ENCODE measurements at regions not wholly inside any gene's neighbourhood (a gene's known extent, or its start where the extent isn't known, plus 50 kb on each side); places are given as distances from the start of the nearest gene placed in this dataset.

DNA sequence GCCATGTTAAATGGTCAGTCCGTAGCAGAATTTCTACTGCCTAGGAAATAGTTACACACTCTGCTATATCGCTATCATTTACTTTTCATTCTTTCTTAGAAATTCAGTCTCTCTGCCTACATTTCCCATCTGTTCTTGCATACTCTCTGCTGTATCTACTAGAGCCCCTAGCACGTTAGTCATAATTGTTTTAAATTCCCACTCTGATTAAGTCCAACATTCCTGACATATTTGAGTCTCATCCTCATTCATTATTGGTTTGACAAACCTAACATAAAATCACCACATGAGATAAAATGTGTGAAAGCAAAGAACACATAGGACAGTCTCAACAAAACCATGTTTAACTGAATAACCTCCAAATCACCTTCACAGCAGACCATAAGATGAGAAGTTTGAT, 513.6 kb downstream of the PLPP3 start:
- FAIRE-seq (no peak), DNase-seq (ENCODE audit: low spot score) (no peak), ATAC-seq (no peak)
- in situ Hi-C loops (cut with HindIII; ENCODE audit: extremely low pct_ligation_motif_present, low pct_unique_long_range_greater_than_20kb) = no loop called here
- Histone ChIP-seq H3K36me3 (replicated peaks in 1 of 2; ENCODE audit: control insufficient read depth in 1 of 2, insufficient read depth in 2 of 2, low read length in 2 of 2) (no peaks in the 10 kb centered on the region), H4K20me1 (ENCODE audit: insufficient read depth, low read length) (no peaks in the 10 kb centered on the region), H3K79me2 (ENCODE audit: insufficient read depth, low read length) (no peaks in the 10 kb centered on the region), H3K4me1 (ENCODE audit: insufficient read depth, low read length) (no peaks in the 10 kb centered on the region), H3K9ac (ENCODE audit: insufficient read depth, low read depth, low read length) (no peak overlapping the region), H3K27ac (ENCODE audit: extremely low read length, insufficient read depth, low read length) (no peak overlapping the region), H3K4me2 (ENCODE audit: low read depth, low read length) (no peak overlapping the region), H3K27me3 (ENCODE audit: control insufficient read depth in 1 of 2, insufficient read depth in 2 of 2, low read length in 2 of 2) (no peaks in the 10 kb centered on the region), H3K9me3 (ENCODE audit: low read length) (no peaks in the 10 kb centered on the region), H2AFZ (ENCODE audit: low read length) (no peak overlapping the region), H3K4me3 (replicated peaks in 1 of 3; ENCODE audit: insufficient read depth in 1 of 3, low read depth in 2 of 3, low read length in 3 of 3) (no peak overlapping the region)
- intact Hi-C loops (cut with micrococcal nuclease; ENCODE audit: unreplicated experiment) = no loop called here
- POLR2A ChIA-PET = no interaction called here
- 44% methylated on average over 3 of the region's 3 CpGs for WGBS (ENCODE audit: low lambda C conversion rate)
- CTCF ChIA-PET (ENCODE audit: low intra/inter-chr PET ratio, low total read pairs) = no interaction called here
- no TSS peak for BruUV-seq (replicated peaks)
- TF ChIP-seq ZBTB43 (CRISPR knock-in tag; conservative IDR thresholded peaks at IDR 0.05) = no peak
- TF ChIP-seq, protein P1, sequence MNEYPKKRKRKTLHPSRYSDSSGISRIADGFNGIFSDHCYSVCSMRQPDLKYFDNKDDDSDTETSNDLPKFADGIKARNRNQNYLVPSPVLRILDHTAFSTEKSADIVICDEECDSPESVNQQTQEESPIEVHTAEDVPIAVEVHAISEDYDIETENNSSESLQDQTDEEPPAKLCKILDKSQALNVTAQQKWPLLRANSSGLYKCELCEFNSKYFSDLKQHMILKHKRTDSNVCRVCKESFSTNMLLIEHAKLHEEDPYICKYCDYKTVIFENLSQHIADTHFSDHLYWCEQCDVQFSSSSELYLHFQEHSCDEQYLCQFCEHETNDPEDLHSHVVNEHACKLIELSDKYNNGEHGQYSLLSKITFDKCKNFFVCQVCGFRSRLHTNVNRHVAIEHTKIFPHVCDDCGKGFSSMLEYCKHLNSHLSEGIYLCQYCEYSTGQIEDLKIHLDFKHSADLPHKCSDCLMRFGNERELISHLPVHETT (CRISPR knock-in tag; conservative IDR thresholded peaks at IDR 0.05) = no peak
- no peak for TF ChIP-seq SYNCRIP (IDR thresholded peaks at IDR 0.05; ENCODE audit: insufficient read depth, low read depth, low read length)
- TF ChIP-seq GABPB1 (CRISPR knock-in tag; IDR thresholded peaks at IDR 0.05) = no peak
- TF ChIP-seq HMG20B (CRISPR knock-in tag; conservative IDR thresholded peaks at IDR 0.05) = no peak
- no peak for TF ChIP-seq KLF16 (CRISPR knock-in tag; IDR thresholded peaks at IDR 0.05)
- no peak for TF ChIP-seq ZNF841 (CRISPR knock-in tag; IDR thresholded peaks at IDR 0.05; ENCODE audit: borderline replicate concordance)
- TF ChIP-seq, protein P2, sequence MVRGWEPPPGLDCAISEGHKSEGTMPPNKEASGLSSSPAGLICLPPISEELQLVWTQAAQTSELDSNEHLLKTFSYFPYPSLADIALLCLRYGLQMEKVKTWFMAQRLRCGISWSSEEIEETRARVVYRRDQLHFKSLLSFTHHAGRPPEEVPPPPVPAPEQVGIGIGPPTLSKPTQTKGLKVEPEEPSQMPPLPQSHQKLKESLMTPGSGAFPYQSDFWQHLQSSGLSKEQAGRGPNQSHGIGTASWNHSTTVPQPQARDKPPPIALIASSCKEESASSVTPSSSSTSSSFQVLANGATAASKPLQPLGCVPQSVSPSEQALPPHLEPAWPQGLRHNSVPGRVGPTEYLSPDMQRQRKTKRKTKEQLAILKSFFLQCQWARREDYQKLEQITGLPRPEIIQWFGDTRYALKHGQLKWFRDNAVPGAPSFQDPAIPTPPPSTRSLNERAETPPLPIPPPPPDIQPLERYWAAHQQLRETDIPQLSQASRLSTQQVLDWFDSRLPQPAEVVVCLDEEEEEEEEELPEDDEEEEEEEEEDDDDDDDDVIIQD (CRISPR knock-in tag; IDR thresholded peaks at IDR 0.05; ENCODE audit: low read depth) = no peak
- TF ChIP-seq, protein P3, sequence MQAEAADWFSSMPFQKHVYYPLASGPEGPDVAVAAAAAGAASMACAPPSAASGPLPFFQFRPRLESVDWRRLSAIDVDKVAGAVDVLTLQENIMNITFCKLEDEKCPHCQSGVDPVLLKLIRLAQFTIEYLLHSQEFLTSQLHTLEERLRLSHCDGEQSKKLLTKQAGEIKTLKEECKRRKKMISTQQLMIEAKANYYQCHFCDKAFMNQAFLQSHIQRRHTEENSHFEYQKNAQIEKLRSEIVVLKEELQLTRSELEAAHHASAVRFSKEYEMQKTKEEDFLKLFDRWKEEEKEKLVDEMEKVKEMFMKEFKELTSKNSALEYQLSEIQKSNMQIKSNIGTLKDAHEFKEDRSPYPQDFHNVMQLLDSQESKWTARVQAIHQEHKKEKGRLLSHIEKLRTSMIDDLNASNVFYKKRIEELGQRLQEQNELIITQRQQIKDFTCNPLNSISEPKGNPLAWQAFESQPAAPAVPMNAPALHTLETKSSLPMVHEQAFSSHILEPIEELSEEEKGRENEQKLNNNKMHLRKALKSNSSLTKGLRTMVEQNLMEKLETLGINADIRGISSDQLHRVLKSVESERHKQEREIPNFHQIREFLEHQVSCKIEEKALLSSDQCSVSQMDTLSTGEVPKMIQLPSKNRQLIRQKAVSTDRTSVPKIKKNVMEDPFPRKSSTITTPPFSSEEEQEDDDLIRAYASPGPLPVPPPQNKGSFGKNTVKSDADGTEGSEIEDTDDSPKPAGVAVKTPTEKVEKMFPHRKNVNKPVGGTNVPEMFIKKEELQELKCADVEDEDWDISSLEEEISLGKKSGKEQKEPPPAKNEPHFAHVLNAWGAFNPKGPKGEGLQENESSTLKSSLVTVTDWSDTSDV (CRISPR knock-in tag; IDR thresholded peaks at IDR 0.05) = no peak
- TF ChIP-seq, protein P4, sequence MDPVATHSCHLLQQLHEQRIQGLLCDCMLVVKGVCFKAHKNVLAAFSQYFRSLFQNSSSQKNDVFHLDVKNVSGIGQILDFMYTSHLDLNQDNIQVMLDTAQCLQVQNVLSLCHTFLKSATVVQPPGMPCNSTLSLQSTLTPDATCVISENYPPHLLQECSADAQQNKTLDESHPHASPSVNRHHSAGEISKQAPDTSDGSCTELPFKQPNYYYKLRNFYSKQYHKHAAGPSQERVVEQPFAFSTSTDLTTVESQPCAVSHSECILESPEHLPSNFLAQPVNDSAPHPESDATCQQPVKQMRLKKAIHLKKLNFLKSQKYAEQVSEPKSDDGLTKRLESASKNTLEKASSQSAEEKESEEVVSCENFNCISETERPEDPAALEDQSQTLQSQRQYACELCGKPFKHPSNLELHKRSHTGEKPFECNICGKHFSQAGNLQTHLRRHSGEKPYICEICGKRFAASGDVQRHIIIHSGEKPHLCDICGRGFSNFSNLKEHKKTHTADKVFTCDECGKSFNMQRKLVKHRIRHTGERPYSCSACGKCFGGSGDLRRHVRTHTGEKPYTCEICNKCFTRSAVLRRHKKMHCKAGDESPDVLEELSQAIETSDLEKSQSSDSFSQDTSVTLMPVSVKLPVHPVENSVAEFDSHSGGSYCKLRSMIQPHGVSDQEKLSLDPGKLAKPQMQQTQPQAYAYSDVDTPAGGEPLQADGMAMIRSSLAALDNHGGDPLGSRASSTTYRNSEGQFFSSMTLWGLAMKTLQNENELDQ (CRISPR knock-in tag; IDR thresholded peaks at IDR 0.05; ENCODE audit: borderline replicate concordance) = no peak
